Keratinocyte (primary cell): ENCODE measurements at regions not wholly inside any gene's neighbourhood (a gene's known extent, or its start where the extent isn't known, plus 50 kb on each side); places are given as distances from the start of the nearest gene placed in this dataset.

Source experiments
- DNase-seq: peaks from one replicate; pipeline ENCODE4 v3.0.0-alpha.2; 2011; ENCODE audit warnings: low read depth, missing footprints, low spot score
- FAIRE-seq: peaks from 2 replicates; lab custom pipeline; 2011; peaks lifted over from hg19 to GRCh38; lab: Jason Lieb, UNC
- H2AFZ ChIP-seq: 2 replicates; pipeline ENCODE4 v1.6.0; 2012; ENCODE audit warnings: low read length, control low read depth, inconsistent platforms; ENCODE audit not compliant: control insufficient read depth
- H3K27ac ChIP-seq: 2 replicates; pipeline ENCODE4 v1.5.1; 2011; ENCODE audit warnings: low read length; ENCODE audit not compliant: control insufficient read depth, insufficient read depth
- H3K27me3 ChIP-seq: 3 replicates; pipeline ENCODE4 v1.6.0; 2011; ENCODE audit warnings: low read length; ENCODE audit not compliant: control insufficient read depth, insufficient read depth; ENCODE audit errors: extremely low read depth
- H3K36me3 ChIP-seq, 2 experiments: 2 replicates in 1 of 2; 3 replicates in 1 of 2; pipeline ENCODE4 v1.5.1; 2011; ENCODE audit warnings: low read length in 2 of 2, mild to moderate bottlenecking in 1 of 2; ENCODE audit not compliant: control insufficient read depth in 2 of 2, insufficient read depth in 2 of 2; ENCODE audit errors: extremely low read depth in 1 of 2
- H3K4me1 ChIP-seq: 3 replicates; pipeline ENCODE4 v1.5.1; 2011; ENCODE audit warnings: low read length; ENCODE audit not compliant: control insufficient read depth, insufficient read depth; ENCODE audit errors: extremely low read depth
- H3K4me2 ChIP-seq: 3 replicates; pipeline ENCODE4 v1.6.0; 2011; ENCODE audit warnings: low read depth, low read length; ENCODE audit not compliant: control insufficient read depth, insufficient read depth; ENCODE audit errors: extremely low read depth
- H3K4me3 ChIP-seq, 3 experiments: fragments of 200-600 bp in 1 of 3; sonication (generic) in 1 of 3; 2 replicates in 2 of 3; 3 replicates in 1 of 3; pipeline ENCODE4 v1.5.1; 2011 to 2016; ENCODE audit warnings: low read length in 3 of 3, mild to moderate bottlenecking in 3 of 3, control low read depth in 2 of 3, inconsistent platforms in 1 of 3, low read depth in 1 of 3, mixed read lengths in 1 of 3, mixed run types in 1 of 3, moderate library complexity in 1 of 3; ENCODE audit not compliant: control insufficient read depth in 2 of 3, insufficient read depth in 2 of 3; ENCODE audit errors: extremely low read depth in 1 of 3
- H3K79me2 ChIP-seq: 2 replicates; pipeline ENCODE4 v1.6.0; 2012; ENCODE audit warnings: low read length; ENCODE audit not compliant: control insufficient read depth, insufficient read depth
- H3K9ac ChIP-seq: 3 replicates; pipeline ENCODE4 v1.6.0; 2011; ENCODE audit warnings: low read length; ENCODE audit not compliant: control insufficient read depth, insufficient read depth; ENCODE audit errors: extremely low read depth
- H3K9me1 ChIP-seq: 3 replicates; pipeline ENCODE4 v1.6.0; 2011; ENCODE audit warnings: low read length; ENCODE audit not compliant: control insufficient read depth, insufficient read depth; ENCODE audit errors: extremely low read depth
- H3K9me3 ChIP-seq: 2 replicates; pipeline ENCODE4 v1.5.1; 2012; ENCODE audit warnings: low read depth, low read length; ENCODE audit not compliant: control insufficient read depth
- H4K20me1 ChIP-seq: 3 replicates; pipeline ENCODE4 v1.6.0; 2011; ENCODE audit warnings: low read length; ENCODE audit not compliant: control insufficient read depth, insufficient read depth; ENCODE audit errors: extremely low read depth
- CTCF ChIP-seq, 3 experiments: IDR thresholded peaks in 1 of 3; conservative IDR thresholded peaks in 1 of 3; optimal IDR thresholded peaks in 1 of 3; 2 replicates in 2 of 3; 3 replicates in 1 of 3; pipeline versions ENCODE3 to v1.5.1; 2011; ENCODE audit warnings: low read length in 3 of 3, mild to moderate bottlenecking in 3 of 3, moderate library complexity in 2 of 3, control low read depth in 1 of 3, inconsistent platforms in 1 of 3; ENCODE audit not compliant: insufficient read depth in 2 of 3; ENCODE audit errors: extremely low read depth in 1 of 3
- EZH2 ChIP-seq: IDR thresholded peaks from one replicate; pipeline ENCODE4 v1.6.1; 2012; ENCODE audit warnings: inconsistent platforms, mild to moderate bottlenecking, low read length, moderate library complexity
- dilution Hi-C: fragments of 300-500 bp; cut with MboI; formaldehyde crosslinking; loops from one replicate; pipeline ENCODE4 v1.7.0; 2020; ENCODE audit warnings: low sequenced_read_pairs; ENCODE audit not compliant: extremely low pct_ligation_motif_present

- Histone ChIP-seq H3K4me1 (no peaks in the 10 kb centered on the region), H4K20me1 (no peaks in the 10 kb centered on the region), H3K27me3 (no peaks in the 10 kb centered on the region)
These were observed 188.4 kb downstream of the IRX2 start for GRCh38 chr5:2563046-2563445.

DNA sequence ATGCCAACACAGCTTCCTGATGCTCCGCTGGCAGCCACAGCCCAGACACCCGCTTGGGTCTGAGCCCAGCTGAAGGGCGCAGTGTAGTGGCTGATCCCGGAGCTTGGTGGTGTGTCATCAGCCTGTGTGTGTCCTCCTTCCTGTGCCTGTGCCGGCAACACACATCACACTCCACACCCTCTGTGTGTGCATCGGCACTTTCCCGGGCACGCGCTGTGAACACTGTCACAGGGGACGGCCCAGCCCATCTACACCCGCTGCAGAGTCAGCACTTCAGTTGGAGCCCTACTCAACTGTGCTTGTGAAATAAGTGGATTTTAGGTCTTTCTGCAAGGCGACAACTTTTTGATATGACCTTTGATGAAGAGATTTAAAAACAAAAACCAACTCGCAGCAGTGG lies 189.4 kb downstream of the IRX2 start:
- H3K9me1 ChIP-seq = no peaks in the 10 kb centered on the region
- H3K4me2 ChIP-seq = no peak overlapping the region
- H3K4me3 ChIP-seq = no peak overlapping the region
- H2AFZ ChIP-seq = no peak overlapping the region
- DNase-seq (no peak), FAIRE-seq (no peak)
- H3K27ac ChIP-seq = no peak overlapping the region
- H3K9me3 ChIP-seq = no peaks in the 10 kb centered on the region
- no peaks in the 10 kb centered on the region for H3K27me3 ChIP-seq
- no peaks in the 10 kb centered on the region for H3K79me2 ChIP-seq
- H3K9ac ChIP-seq = no peak overlapping the region
- dilution Hi-C loops = no loop called here
- no peaks in the 10 kb centered on the region for H3K36me3 ChIP-seq
- no peaks in the 10 kb centered on the region for H3K4me1 ChIP-seq
- TF ChIP-seq EZH2 (no peak), CTCF (optimal IDR thresholded peaks at IDR 0.05 in 1 of 3, IDR thresholded peaks at IDR 0.05 in 1 of 3, conservative IDR thresholded peaks at IDR 0.05 in 1 of 3; ENCODE audit: extremely low read depth in 1 of 3, insufficient read depth in 2 of 3, low read length in 3 of 3) (no peak)
- no peaks in the 10 kb centered on the region for H4K20me1 ChIP-seq

More at GRCh38 chr5:2563046-2563445, 188.4 kb downstream of the IRX2 start:
- Histone ChIP-seq H3K4me2 (no peak overlapping the region), H3K9me1 (no peaks in the 10 kb centered on the region), H3K36me3 (no peaks in the 10 kb centered on the region), H2AFZ (no peak overlapping the region), H3K9me3 (no peaks in the 10 kb centered on the region), H3K27ac (no peak overlapping the region), H3K4me3 (no peak overlapping the region), H3K79me2 (no peaks in the 10 kb centered on the region), H3K9ac (no peak overlapping the region)
- TF ChIP-seq CTCF (optimal IDR thresholded peaks at IDR 0.05 in 1 of 3, IDR thresholded peaks at IDR 0.05 in 1 of 3, conservative IDR thresholded peaks at IDR 0.05 in 1 of 3; ENCODE audit: extremely low read depth in 1 of 3, insufficient read depth in 2 of 3, low read length in 3 of 3) = no peak
- DNase-seq (no peak), FAIRE-seq (no peak)
- dilution Hi-C loops = no loop called here
